Activated naive CD4-positive, alpha-beta T cell treated with anti-CD3 and anti-CD28 coated beads, Interleukin-2, amount 50 U/mL, for 24 hours (primary cell): ENCODE measurements at regions not wholly inside any gene's neighbourhood (a gene's known extent, or its start where the extent isn't known, plus 50 kb on each side); places are given as distances from the start of the nearest gene placed in this dataset.
"Not testable (repeated sequence)": the region's sequence is repeated elsewhere in the genome, so short reads cannot be mapped to it uniquely, and the experiment has no call there.

Experiments
- H3K27ac Mint-ChIP-seq: one replicate; pipeline ENCODE4 v1.8.0; 2021; ENCODE audit warnings: mild to moderate bottlenecking, mixed read lengths
- H3K27me3 Mint-ChIP-seq: one replicate; pipeline ENCODE4 v1.8.0; 2021; ENCODE audit warnings: mixed read lengths
- H3K36me3 Mint-ChIP-seq: one replicate; pipeline ENCODE4 v1.8.0; 2021; ENCODE audit warnings: mixed read lengths
- H3K4me1 Mint-ChIP-seq: one replicate; pipeline ENCODE4 v1.8.0; 2021; ENCODE audit warnings: mixed read lengths
- H3K4me3 Mint-ChIP-seq: one replicate; pipeline ENCODE4 v1.8.0; 2021; ENCODE audit warnings: mild to moderate bottlenecking, mixed read lengths
- H3K9me3 Mint-ChIP-seq: one replicate; pipeline ENCODE4 v1.8.0; 2021; ENCODE audit warnings: mixed read lengths

DNA sequence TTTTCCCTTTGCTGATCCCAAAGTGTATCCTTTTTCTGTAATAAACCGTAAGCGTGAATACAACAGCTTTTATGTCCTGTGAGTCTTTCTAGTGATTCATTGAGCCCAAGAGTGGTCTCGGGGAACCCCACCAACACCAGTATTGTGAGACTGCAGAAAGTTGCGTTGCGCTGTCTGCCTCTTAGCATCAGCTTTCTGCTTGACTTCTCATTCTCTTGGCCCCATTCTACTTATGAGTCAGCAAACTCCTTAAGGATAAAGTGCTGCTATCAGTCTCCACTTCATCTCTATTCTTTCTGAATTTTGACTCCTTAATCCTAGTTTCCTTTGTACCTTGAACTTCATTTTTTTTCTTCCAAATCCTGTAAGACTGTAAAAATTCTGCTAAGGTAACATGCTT lies 184.3 kb upstream of the MBL2 start:
- no peaks in the 10 kb centered on the region for H3K27me3 Mint-ChIP-seq
- no peak overlapping the region for H3K27ac Mint-ChIP-seq
- H3K9me3 Mint-ChIP-seq, result peaks cover 5% of the 10 kb centered on the region
- H3K4me3 Mint-ChIP-seq, result no peak overlapping the region
- H3K36me3 Mint-ChIP-seq, result no peaks in the 10 kb centered on the region
- no peaks in the 10 kb centered on the region for H3K4me1 Mint-ChIP-seq

DNA sequence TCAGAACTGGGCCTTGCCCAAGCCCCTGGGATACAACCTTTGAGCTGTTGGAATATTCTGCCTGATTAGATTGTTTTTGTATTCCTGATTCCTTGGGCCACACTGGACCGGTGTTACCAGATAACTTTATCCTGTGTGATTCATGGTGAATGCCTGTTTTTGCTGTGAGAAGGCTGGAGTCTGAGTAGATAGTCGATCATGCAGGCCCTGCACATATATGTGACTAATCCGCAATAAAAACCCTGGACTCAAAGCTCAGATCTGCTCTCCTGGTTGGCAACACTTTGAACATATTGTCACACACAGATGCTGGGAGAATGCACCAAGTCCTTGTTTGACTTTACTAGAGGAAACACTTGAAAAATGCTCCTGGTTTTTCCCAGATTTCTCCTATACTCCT lies 183.9 kb upstream of the MBL2 start:
- Mint-ChIP-seq H3K27me3 (no peaks in the 10 kb centered on the region), H3K27ac (no peak overlapping the region), H3K9me3 (peaks cover 5% of the 10 kb centered on the region), H3K4me3 (no peak overlapping the region), H3K36me3 (no peaks in the 10 kb centered on the region), H3K4me1 (no peaks in the 10 kb centered on the region)

DNA sequence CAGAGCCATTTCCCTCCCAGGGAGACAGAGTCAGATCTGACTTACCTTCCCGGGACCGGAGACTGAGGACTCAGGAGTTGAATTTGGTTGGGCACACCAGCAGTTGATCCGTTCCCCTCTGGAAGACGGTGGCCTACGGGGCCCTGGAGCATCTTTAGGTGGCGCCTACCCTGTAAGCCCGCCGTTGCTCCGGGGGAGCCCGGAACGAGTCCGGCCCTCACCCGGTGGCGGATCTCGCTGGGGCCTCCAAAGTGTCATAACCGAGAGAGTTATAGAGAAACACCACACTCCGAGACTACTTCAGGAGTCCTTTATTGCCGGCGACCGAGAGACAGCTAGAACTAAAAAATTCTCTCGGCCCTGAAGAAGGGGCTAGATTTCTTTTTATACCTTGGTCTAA lies 182.8 kb upstream of the MBL2 start:
- Mint-ChIP-seq H3K27ac (no peak overlapping the region), H3K36me3 (no peaks in the 10 kb centered on the region), H3K27me3 (no peaks in the 10 kb centered on the region), H3K9me3 (peaks cover 5% of the 10 kb centered on the region), H3K4me1 (no peaks in the 10 kb centered on the region), H3K4me3 (no peak overlapping the region)

DNA sequence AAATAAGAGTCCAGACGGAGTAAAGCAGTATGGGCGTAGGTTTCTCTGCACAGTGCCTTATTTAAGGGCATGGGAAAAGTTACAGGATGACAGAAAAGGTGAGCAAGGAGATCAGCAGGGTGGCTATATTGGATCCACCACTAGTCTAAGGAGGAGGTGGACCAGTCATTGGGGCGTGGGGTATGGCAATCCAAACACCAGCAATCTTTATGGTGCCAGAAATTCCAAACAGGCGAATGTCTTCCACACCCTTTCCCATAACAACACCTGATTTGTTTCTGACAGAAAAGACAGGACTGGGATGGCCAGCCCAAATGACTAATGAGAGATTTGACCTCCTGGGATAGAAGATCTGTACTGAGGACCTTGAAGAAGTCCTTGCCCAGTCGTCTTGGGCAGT lies 181.8 kb upstream of the MBL2 start:
- H3K4me1 Mint-ChIP-seq, result no peaks in the 10 kb centered on the region
- peaks cover 5% of the 10 kb centered on the region for H3K9me3 Mint-ChIP-seq
- no peaks in the 10 kb centered on the region for H3K27me3 Mint-ChIP-seq
- no peak overlapping the region for H3K27ac Mint-ChIP-seq
- H3K4me3 Mint-ChIP-seq, result no peak overlapping the region
- no peaks in the 10 kb centered on the region for H3K36me3 Mint-ChIP-seq

DNA sequence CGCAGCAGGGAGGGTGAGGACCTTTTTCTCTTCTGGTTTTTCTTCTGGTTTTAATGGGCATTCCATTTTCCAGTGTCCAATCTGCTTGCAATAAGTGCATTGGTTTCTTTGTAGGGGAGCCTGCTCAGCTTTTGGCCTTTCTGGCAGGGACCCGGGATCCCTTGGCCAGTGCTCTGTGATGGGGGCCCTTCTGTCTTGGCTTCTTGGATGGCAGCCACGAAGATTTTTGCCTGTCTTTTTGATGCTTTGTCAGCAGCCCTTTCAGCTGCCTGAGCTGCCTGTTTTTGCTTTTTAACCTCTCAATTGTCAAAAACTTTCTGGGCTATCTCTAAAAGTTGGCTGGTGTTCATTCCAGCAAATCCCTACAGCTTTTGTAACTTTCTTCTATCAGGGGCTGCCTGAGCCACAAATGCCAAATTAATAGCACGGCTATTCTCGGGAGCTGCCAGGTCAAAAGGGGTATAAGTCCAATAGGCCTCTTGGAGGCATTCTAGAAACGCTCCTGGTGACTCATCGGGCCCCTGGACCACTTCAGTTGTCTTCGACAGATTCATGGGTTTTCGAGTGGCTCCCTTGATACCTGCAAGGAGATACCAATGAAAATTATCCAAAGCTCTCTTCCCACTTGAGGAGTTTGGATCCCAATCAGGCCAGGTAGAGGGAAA lies 179.9 kb upstream of the MBL2 start:
- no peak overlapping the region for H3K27ac Mint-ChIP-seq

DNA sequence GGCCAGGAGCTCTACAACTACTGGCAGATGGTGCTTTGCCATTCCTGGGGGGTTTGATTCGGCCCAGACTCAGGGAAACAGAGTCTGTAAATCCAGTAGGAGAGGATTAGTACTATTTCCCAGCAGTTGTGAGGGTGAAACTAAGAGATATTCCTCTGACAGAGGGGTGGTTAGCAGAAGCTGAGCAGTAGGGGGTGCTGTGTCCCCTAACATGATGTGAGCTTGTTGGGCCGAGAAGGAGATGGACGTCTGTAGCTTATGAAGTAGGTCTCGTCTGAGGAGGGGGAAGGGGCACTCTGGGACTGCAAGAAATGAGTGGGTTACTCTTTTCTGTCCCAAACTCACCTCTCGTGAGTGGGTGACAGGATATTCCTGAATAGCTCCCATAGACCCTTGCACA lies 179.2 kb upstream of the MBL2 start:
- no peak overlapping the region for H3K27ac Mint-ChIP-seq
- H3K9me3 Mint-ChIP-seq, result no peaks in the 10 kb centered on the region
- no peaks in the 10 kb centered on the region for H3K27me3 Mint-ChIP-seq
- no peaks in the 10 kb centered on the region for H3K36me3 Mint-ChIP-seq
- H3K4me3 Mint-ChIP-seq, result no peak overlapping the region
- H3K4me1 Mint-ChIP-seq, result no peaks in the 10 kb centered on the region

More for the DNA sequence above, 179.9 kb upstream of the MBL2 start:
- H3K4me1 Mint-ChIP-seq, result no peaks in the 10 kb centered on the region
- H3K4me3 Mint-ChIP-seq, result no peak overlapping the region
- H3K9me3 Mint-ChIP-seq, result peaks cover 3% of the 10 kb centered on the region
- H3K27me3 Mint-ChIP-seq, result no peaks in the 10 kb centered on the region
- H3K36me3 Mint-ChIP-seq, result no peaks in the 10 kb centered on the region

DNA sequence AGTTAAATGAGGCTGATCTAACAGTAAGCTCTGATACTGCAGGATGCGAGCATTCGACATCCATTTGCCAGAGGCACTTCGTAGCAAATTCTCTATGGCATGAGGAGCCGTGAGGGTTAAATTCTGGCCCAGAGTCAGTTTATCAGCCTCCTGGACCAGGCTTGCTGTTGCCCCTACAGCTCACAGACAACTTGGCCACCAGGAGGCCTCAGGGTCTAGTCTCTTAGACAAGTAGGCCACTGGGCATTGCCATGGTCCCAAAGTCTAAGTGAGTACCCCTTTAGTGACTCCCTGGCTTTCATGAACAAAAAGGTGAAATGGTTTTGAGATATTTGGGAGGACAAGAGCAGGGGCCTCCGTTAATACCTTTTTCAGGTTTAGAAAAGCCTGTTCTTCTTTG lies 178.0 kb upstream of the MBL2 start:
- Mint-ChIP-seq H3K27ac (no peak overlapping the region), H3K36me3 (no peaks in the 10 kb centered on the region), H3K4me1 (no peaks in the 10 kb centered on the region), H3K9me3 (no peaks in the 10 kb centered on the region), H3K4me3 (no peak overlapping the region), H3K27me3 (no peaks in the 10 kb centered on the region)

DNA sequence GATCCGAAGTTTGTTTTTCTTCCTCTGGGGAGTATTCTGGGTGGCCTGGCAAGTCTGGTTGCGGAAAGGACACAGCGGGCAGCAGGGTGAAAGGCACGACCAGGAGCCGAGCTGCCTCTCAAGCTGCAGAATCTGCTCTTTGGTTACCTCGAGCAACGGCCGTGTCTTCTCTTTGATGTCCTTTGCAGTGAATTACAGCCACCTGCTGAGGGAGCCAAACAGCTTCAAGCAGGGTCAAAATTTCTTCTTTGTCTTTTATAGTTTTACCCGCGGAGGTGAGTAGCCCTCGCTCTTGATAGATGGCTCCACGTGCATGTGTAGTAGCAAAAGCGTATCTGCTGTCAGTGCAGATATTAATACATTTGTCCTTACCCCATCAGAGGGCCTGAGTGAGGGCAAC lies 177.3 kb upstream of the MBL2 start:
- Mint-ChIP-seq H3K4me1 (no peaks in the 10 kb centered on the region), H3K27me3 (no peaks in the 10 kb centered on the region), H3K36me3 (no peaks in the 10 kb centered on the region), H3K9me3 (no peaks in the 10 kb centered on the region), H3K4me3 (no peak overlapping the region), H3K27ac (no peak overlapping the region)

DNA sequence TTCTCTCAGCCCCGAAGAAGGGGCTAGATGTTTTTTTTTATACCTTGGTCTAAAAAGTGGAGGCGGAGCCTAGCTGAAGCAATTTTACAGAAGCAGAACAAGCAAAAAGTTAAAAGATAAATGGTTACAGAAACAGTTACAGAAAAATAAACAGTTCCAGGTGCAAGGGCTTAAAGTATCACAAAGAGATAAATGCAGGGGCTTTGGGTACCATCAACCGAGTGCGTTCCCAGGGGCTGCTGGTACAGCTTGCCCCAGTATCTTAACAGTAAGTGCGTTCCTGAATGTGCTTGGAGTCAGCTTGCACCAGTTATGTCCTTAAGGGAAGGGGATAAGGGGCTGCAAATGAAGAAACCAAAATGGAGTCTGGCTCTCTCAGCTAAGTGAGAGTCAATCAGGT lies 173.9 kb upstream of the MBL2 start:
- no peak overlapping the region for H3K4me3 Mint-ChIP-seq

DNA sequence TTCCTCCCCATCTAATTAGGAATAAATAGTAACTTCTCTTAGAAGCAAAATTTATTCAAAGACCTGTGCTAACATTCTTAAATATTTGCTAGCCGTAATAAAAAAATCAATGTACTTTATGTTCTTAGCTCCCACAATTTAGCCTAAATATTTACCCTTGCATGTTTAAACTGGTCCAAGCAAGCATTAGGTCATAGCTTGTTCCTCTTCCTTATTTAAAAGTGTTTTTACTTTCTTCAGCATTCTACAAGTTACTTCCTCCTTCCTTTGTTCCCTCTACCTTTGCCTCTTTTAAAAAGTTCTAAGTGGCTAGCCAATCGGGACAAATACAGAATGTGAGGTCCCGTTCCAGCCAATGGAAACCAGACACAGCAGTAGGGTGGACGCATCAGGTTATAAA lies 172.9 kb upstream of the MBL2 start:
- not testable (repeated sequence) for H3K36me3 Mint-ChIP-seq, H3K27me3 Mint-ChIP-seq, H3K27ac Mint-ChIP-seq, H3K9me3 Mint-ChIP-seq, H3K4me1 Mint-ChIP-seq, H3K4me3 Mint-ChIP-seq

More for the DNA sequence above, 173.9 kb upstream of the MBL2 start:
- H3K9me3 Mint-ChIP-seq, result no peaks in the 10 kb centered on the region
- no peaks in the 10 kb centered on the region for H3K27me3 Mint-ChIP-seq
- no peak overlapping the region for H3K27ac Mint-ChIP-seq
- no peaks in the 10 kb centered on the region for H3K4me1 Mint-ChIP-seq
- H3K36me3 Mint-ChIP-seq, result no peaks in the 10 kb centered on the region

DNA sequence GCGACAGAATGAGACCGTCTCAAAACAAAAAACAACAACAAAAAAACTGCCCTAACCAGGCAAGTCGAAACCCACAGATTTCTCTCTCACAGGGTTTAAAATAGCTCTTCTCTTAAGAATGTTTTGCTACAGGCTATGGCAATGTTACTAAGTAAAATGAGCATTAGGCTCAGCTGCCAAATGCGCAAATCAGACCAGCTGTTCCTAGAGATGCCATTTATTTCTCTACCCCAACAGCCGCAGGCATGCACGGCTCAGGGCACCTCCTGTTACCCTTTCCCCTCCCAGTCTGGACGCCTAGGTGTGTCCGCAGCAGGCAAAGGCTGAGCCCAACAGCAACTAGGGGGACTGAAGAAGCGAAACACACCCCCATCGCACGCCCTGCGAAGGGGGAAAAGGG lies 168.3 kb upstream of the MBL2 start:
- Mint-ChIP-seq H3K4me1 (no peaks in the 10 kb centered on the region), H3K36me3 (no peaks in the 10 kb centered on the region), H3K27ac (no peak overlapping the region), H3K27me3 (no peaks in the 10 kb centered on the region), H3K4me3 (no peak overlapping the region), H3K9me3 (no peaks in the 10 kb centered on the region)

DNA sequence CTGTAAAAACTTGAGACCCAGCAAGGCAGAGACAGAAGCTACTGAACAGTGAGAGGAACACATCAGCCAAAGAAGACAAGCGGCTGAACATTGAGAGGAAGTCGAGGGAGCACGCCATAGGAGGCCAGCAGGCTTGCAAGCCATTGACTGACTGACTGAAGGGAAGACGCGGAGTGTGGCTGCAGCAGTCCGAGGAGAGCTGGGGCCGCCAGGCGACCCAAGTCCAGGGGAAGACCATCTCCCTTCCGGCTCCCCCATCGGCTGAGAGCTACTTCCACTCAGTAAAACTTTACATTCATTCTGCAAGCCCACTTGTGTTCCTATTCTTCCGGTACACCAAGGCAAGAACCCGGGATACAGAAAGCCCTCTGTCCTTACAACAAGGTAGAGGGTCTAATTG lies 167.3 kb upstream of the MBL2 start:
- H3K36me3 Mint-ChIP-seq, result no peaks in the 10 kb centered on the region
- no peaks in the 10 kb centered on the region for H3K27me3 Mint-ChIP-seq
- H3K27ac Mint-ChIP-seq, result no peak overlapping the region
- H3K4me1 Mint-ChIP-seq, result no peaks in the 10 kb centered on the region
- H3K9me3 Mint-ChIP-seq, result no peaks in the 10 kb centered on the region
- no peak overlapping the region for H3K4me3 Mint-ChIP-seq

DNA sequence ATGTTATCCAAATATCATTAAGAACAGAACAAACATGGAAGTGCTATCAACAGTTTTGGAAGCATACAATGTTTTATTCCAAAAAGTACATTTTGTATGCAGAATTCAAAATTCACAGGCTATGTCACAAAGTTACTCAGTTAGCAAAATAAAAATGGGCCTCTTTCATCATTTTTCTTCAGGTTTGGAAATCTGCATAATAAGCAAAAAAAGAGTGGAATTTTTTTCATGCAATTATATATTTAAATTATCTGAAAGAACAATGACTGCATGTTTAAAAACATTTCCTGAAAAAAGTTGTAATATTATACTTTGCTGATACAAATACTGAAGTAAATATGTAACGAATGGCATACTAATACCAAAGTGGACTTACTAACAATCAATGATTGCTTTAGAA lies 161.2 kb upstream of the MBL2 start:
- Mint-ChIP-seq H3K27ac (no peak overlapping the region), H3K4me1 (no peaks in the 10 kb centered on the region), H3K9me3 (no peaks in the 10 kb centered on the region), H3K4me3 (no peak overlapping the region), H3K36me3 (no peaks in the 10 kb centered on the region), H3K27me3 (no peaks in the 10 kb centered on the region)

DNA sequence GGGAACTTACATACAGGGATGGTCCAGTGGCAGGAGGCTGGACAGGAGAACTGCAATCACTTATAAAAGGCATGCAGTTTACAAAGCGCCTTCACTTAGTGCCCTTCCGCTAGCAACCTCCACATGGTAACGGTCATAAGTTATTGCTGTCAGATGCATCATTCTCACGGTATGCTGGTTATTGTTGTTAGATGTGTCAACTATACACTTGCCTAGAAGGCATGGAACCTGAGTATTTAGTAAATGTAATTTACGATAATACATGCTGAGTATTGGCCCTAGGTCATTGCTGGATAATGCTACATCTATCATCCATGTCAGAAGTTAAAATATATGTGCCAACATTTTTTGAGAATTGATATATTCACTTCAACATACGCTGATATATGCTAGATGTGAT lies 155.1 kb upstream of the MBL2 start:
- Mint-ChIP-seq H3K36me3 (no peaks in the 10 kb centered on the region), H3K27me3 (no peaks in the 10 kb centered on the region), H3K9me3 (no peaks in the 10 kb centered on the region), H3K27ac (no peak overlapping the region), H3K4me1 (no peaks in the 10 kb centered on the region), H3K4me3 (no peak overlapping the region)

DNA sequence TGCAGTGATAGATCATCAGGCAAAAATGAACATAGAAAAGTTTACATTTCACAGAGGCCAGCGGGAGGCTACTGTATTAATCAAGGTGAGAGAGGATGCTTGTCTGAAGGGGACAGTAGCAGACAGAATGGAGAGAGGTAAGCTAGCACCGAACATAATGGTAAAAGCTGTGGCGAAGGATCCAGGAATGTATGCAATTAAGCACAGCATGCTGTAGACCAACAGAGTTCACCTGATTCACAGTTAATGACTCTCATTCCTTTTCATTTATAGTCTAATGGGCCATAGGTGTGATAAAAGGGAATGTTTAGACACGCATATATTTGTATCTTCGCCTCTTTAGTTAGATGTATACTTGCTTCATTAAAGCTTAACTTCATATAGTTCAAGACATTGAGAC lies 150.9 kb upstream of the MBL2 start:
- no peak overlapping the region for H3K27ac Mint-ChIP-seq
- H3K27me3 Mint-ChIP-seq, result no peaks in the 10 kb centered on the region
- no peaks in the 10 kb centered on the region for H3K9me3 Mint-ChIP-seq
- H3K4me3 Mint-ChIP-seq, result no peak overlapping the region
- no peaks in the 10 kb centered on the region for H3K36me3 Mint-ChIP-seq
- no peaks in the 10 kb centered on the region for H3K4me1 Mint-ChIP-seq

DNA sequence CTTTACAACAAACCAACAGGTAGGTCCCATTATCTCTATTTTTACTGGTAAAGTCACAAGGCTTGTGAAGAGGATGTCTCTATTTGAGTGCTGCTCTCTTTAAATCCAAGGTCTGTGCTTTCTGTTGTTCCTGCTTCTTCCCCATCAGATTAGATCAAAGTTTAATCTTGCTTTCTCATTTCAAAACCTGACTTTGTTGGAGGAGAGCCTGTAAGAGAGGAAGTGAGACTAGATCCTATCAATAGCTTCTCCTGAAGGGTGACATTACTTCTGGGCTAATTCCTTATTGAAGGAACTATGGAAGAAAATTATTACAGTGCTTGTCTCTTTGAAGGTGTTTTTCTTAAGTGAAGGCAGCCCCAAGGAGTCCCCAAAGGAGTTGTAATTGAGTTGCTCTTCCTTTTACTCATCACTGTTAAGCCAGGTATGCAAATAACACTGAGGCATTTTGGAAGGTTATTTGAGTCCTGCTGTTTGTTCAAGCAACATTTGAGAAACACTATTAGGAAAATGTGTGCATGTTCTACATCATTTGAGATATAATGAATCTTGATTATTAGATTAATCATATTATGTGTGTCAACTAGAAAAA lies 146.2 kb upstream of the MBL2 start:
- Mint-ChIP-seq H3K4me3 (no peak overlapping the region), H3K27ac (no peak overlapping the region), H3K4me1 (no peaks in the 10 kb centered on the region), H3K27me3 (no peaks in the 10 kb centered on the region), H3K9me3 (no peaks in the 10 kb centered on the region), H3K36me3 (no peaks in the 10 kb centered on the region)

DNA sequence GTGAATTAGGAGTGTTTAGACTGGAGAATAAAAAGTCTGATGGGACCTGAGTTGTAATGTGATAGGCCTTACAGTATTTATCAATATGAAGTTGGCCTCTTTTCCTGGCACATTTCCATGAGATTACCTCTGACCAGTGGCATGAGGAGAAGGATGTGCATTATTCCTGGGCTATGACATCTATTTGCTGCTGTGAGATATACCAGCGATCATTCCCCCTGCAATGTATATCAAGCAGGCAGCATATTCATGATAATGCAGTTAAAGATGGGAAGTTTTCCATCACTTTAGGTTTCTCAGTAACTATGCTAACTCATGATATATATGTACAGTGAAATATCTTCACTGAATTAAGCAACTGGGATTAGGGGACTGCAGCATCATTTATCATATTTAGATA lies 142.8 kb upstream of the MBL2 start:
- Mint-ChIP-seq H3K36me3 (no peaks in the 10 kb centered on the region), H3K9me3 (no peaks in the 10 kb centered on the region), H3K4me1 (no peaks in the 10 kb centered on the region), H3K4me3 (no peak overlapping the region), H3K27ac (no peak overlapping the region), H3K27me3 (no peaks in the 10 kb centered on the region)
